ENCODE measurements at regions not wholly inside any gene's neighbourhood (a gene's known extent, or its start where the extent isn't known, plus 50 kb on each side); places are given as distances from the start of the nearest gene placed in this dataset.

DNA sequence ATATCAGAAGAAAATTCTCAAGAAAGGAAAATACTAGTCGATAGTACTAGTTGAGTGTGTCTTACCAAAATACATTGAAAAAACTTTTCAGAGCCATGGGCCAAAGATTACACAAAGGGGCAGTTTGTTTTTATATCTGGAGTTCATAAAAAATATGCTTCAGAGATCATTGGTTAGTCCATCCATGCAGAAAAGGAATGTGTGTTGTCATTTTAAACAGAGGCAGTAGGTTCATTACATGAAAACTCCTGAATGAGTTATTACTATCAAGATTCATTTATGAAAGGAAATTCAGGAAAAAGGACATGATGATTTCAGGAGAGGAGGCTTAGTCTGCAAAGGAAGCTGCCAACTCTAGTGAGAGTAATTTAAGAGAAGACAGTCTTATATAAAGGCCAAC lies 354.8 kb downstream of the AEBP2 start:
- no peaks in the 10 kb centered on the region for H3K36me3 ChIP-seq
- peaks cover 2% of the 10 kb centered on the region for H3K4me1 ChIP-seq
- no peaks in the 10 kb centered on the region for H3K27me3 ChIP-seq
- no peak for TF ChIP-seq EP300 (IDR thresholded peaks at IDR 0.05)
- no peak for TF ChIP-seq POLR2A (IDR thresholded peaks at IDR 0.05)
- no peak for TF ChIP-seq POLR2AphosphoS5 (IDR thresholded peaks at IDR 0.05)
- TF ChIP-seq, protein P1, sequence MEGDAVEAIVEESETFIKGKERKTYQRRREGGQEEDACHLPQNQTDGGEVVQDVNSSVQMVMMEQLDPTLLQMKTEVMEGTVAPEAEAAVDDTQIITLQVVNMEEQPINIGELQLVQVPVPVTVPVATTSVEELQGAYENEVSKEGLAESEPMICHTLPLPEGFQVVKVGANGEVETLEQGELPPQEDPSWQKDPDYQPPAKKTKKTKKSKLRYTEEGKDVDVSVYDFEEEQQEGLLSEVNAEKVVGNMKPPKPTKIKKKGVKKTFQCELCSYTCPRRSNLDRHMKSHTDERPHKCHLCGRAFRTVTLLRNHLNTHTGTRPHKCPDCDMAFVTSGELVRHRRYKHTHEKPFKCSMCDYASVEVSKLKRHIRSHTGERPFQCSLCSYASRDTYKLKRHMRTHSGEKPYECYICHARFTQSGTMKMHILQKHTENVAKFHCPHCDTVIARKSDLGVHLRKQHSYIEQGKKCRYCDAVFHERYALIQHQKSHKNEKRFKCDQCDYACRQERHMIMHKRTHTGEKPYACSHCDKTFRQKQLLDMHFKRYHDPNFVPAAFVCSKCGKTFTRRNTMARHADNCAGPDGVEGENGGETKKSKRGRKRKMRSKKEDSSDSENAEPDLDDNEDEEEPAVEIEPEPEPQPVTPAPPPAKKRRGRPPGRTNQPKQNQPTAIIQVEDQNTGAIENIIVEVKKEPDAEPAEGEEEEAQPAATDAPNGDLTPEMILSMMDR (IDR thresholded peaks at IDR 0.05) = no peak
- WGBS = 63% methylated on average over 1 of the region's 1 CpG
- H3K4me3 ChIP-seq = no peak overlapping the region
- H3K27ac ChIP-seq = no peak overlapping the region
- no peak for DNase-seq (ENCODE audit: low spot score in 2 of 2)
- no peaks in the 10 kb centered on the region for H3K9me3 ChIP-seq

DNA sequence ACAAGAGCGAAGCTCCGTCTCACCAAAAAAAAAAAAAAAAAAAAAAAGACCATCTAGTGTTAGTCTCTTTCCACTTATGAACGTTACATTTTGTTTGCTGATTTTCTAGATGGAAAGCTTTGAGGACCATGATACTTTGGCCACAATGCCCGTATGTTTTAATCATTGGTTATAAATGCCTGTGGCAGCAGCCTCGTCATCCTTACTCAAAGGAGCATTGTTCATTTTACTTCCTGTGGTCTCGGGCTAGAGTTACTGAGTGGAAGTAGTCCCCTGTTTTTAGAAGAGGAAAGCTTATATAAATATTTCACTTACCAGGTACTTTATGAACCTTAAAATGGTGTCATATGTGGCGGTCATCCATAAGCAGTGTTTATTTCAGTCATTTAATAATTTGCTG lies 359.9 kb downstream of the AEBP2 start:
- no peaks in the 10 kb centered on the region for H3K36me3 ChIP-seq
- WGBS = 85% methylated on average over 7 of the region's 7 CpGs

DNA sequence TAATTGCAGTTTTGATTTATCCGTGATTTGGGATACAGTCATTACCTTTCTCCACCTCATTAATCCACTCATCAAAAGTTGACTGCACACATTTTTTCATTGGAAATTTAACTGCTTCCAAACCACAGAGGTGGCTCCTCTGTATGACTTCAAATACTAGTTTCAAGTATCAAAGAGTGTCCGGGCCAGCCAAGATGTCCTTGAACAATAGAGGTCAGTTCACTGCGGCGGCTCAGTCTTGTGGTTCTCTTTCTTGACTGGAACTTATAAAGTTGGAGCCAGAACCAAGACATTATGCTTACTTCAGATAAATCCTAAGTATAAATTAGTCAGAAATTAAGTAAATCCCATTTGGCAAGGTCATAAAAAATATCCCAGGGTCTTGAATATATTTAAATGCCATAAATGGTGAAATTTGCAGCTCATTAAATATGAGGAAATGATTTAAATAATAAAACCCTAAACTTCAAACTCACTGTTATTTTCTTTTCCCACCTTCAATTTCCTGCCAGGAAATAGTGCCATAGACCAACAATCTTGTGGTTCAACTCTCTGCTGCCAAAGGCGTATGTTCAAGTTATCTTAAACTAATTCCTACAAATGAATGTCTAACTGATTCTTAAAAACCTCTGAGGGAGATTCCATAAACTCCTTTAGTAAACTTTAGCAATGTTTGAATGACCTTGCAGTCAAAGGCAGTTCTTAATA lies 360.8 kb downstream of the AEBP2 start:
- no peaks in the 10 kb centered on the region for H3K9me3 ChIP-seq
- TF ChIP-seq, protein P1 (IDR thresholded peaks at IDR 0.05) = no peak
- TF ChIP-seq POLR2A (IDR thresholded peaks at IDR 0.05) (no peak), POLR2AphosphoS5 (IDR thresholded peaks at IDR 0.05) (no peak), EP300 (IDR thresholded peaks at IDR 0.05) (no peak)
- H3K4me3 ChIP-seq = no peak overlapping the region
- WGBS = 66% methylated on average over 5 of the region's 5 CpGs
- H3K27me3 ChIP-seq = no peaks in the 10 kb centered on the region
- no peak for DNase-seq (ENCODE audit: low spot score in 2 of 2)
- peaks cover 11% of the 10 kb centered on the region for H3K4me1 ChIP-seq
- H3K36me3 ChIP-seq = no peaks in the 10 kb centered on the region
- no peak overlapping the region for H3K27ac ChIP-seq

More for the DNA sequence above, 359.9 kb downstream of the AEBP2 start:
- no peak overlapping the region for H3K4me3 ChIP-seq
- no peak overlapping the region for H3K27ac ChIP-seq
- H3K4me1 ChIP-seq = peaks cover 11% of the 10 kb centered on the region
- H3K27me3 ChIP-seq = no peaks in the 10 kb centered on the region
- DNase-seq (ENCODE audit: low spot score in 2 of 2) = no peak
- TF ChIP-seq, protein P1 (IDR thresholded peaks at IDR 0.05) = no peak
- TF ChIP-seq POLR2A (IDR thresholded peaks at IDR 0.05) (no peak), POLR2AphosphoS5 (IDR thresholded peaks at IDR 0.05) (no peak), EP300 (IDR thresholded peaks at IDR 0.05) (no peak)
- H3K9me3 ChIP-seq = no peaks in the 10 kb centered on the region

DNA sequence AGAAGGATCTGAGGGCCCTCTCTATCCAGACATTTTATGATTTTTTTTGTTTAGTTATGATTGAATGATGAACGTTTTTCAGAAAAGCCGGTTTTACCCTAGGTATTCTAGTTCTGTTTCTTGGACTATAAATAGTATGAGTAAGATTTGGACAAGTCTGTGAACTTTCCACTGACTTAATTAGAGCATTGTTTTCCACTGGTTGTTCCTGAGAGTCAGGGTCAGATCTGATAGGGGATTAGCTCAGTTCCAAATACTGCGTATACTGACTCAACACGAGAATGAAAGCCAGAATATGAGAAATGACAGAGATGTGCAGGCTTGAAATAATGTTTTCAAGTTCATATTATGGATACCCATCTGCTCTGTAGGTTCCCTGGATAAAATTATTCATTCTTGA lies 361.6 kb downstream of the AEBP2 start:
- Histone ChIP-seq H3K27ac (no peak overlapping the region), H3K4me1 (peaks cover 11% of the 10 kb centered on the region), H3K9me3 (no peaks in the 10 kb centered on the region), H3K36me3 (no peaks in the 10 kb centered on the region), H3K27me3 (no peaks in the 10 kb centered on the region), H3K4me3 (no peak overlapping the region)
- WGBS = 38% methylated on average over 4 of the region's 4 CpGs
- no peak for DNase-seq (ENCODE audit: low spot score in 2 of 2)
- TF ChIP-seq, protein P1 (IDR thresholded peaks at IDR 0.05) = no peak
- TF ChIP-seq POLR2AphosphoS5 (IDR thresholded peaks at IDR 0.05) (no peak), EP300 (IDR thresholded peaks at IDR 0.05) (no peak), POLR2A (IDR thresholded peaks at IDR 0.05) (no peak)

DNA sequence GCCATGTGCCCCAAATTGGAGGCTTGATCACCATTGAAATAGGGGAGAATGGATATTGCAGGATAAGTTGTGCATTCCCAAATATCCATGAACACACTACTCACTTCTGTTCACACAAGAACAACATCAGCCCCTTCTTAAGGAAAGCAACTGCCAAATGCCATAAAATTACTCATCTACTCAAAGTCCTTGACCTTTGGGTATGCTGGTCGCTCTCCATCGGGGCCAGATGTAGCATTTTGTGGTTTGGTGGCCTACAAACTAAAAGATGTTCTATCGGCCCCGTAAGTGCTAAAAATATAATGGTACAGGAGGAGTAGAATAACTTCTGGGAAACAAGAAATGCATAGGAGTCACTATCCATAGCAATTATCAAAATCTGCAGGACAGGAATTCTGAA lies 362.6 kb downstream of the AEBP2 start:
- H3K4me1 ChIP-seq = peaks cover 11% of the 10 kb centered on the region
- H3K4me3 ChIP-seq = no peak overlapping the region
- no peaks in the 10 kb centered on the region for H3K36me3 ChIP-seq
- no peak for TF ChIP-seq EP300 (IDR thresholded peaks at IDR 0.05)
- no peak for TF ChIP-seq POLR2A (IDR thresholded peaks at IDR 0.05)
- 86% methylated on average over 4 of the region's 4 CpGs for WGBS
- H3K27me3 ChIP-seq = no peaks in the 10 kb centered on the region
- no peaks in the 10 kb centered on the region for H3K9me3 ChIP-seq
- no peak for DNase-seq (ENCODE audit: low spot score in 2 of 2)
- no peak overlapping the region for H3K27ac ChIP-seq

Measured in suprapubic skin (tissue), 4 donors.